ENCODE measurements at regions not wholly inside any gene's neighbourhood (a gene's known extent, or its start where the extent isn't known, plus 50 kb on each side); places are given as distances from the start of the nearest gene placed in this dataset.
"Not testable (repeated sequence)": the region's sequence is repeated elsewhere in the genome, so short reads cannot be mapped to it uniquely, and the experiment has no call there.

- Histone ChIP-seq H3K4me1 (ENCODE audit: low read length) (no peaks in the 10 kb centered on the region), H3K9me3 (replicated peaks; ENCODE audit: insufficient read depth, low read length) (no peaks in the 10 kb centered on the region), H3K4me2 (ENCODE audit: low read depth, low read length) (no peak overlapping the region), H3K9ac (ENCODE audit: low read length) (no peak overlapping the region), H3K27me3 (replicated peaks; ENCODE audit: insufficient read depth, low read length) (no peaks in the 10 kb centered on the region), H3K27ac (ENCODE audit: low read length) (no peak overlapping the region), H3K4me3 (ENCODE audit: low read length) (no peak overlapping the region), H4K20me1 (ENCODE audit: insufficient read depth, low read length) (no peaks in the 10 kb centered on the region), H3K79me2 (ENCODE audit: low read length) (no peaks in the 10 kb centered on the region), H3F3A (ENCODE audit: insufficient read depth, low read length) (no peaks in the 10 kb centered on the region), H3K36me3 (replicated peaks; ENCODE audit: insufficient read depth, low read length) (no peaks in the 10 kb centered on the region), H2AFZ (ENCODE audit: low read length) (no peak overlapping the region), H3K9me2 (replicated peaks; ENCODE audit: insufficient read depth, low read length) (no peaks in the 10 kb centered on the region)
- peak; percentile 25 for DNase-seq
- no peak for TF ChIP-seq EZH2phosphoT487 (IDR thresholded peaks at IDR 0.05; ENCODE audit: low read length)
- no peak for TF ChIP-seq EZH2 (optimal IDR thresholded peaks at IDR 0.05; ENCODE audit: low read depth, low read length)
- TF ChIP-seq CTCF (IDR thresholded peaks at IDR 0.05; ENCODE audit: low read length) = peak; percentile 69
Measured at GRCh38 chr2:55771612-55772011, 78.0 kb upstream of the PNPT1 start.

- H3F3A ChIP-seq (ENCODE audit: insufficient read depth, low read length) = no peaks in the 10 kb centered on the region
- no peak overlapping the region for H3K9ac ChIP-seq (ENCODE audit: low read length)
- no peaks in the 10 kb centered on the region for H3K79me2 ChIP-seq (ENCODE audit: low read length)
- DNase-seq = no peak
- H4K20me1 ChIP-seq (ENCODE audit: insufficient read depth, low read length) = no peaks in the 10 kb centered on the region
- no peak for TF ChIP-seq EZH2phosphoT487 (IDR thresholded peaks at IDR 0.05; ENCODE audit: low read length)
- TF ChIP-seq CTCF (IDR thresholded peaks at IDR 0.05; ENCODE audit: low read length) = no peak
- no peak for TF ChIP-seq EZH2 (optimal IDR thresholded peaks at IDR 0.05; ENCODE audit: low read depth, low read length)
- H3K4me2 ChIP-seq (ENCODE audit: low read depth, low read length) = no peak overlapping the region
- no peaks in the 10 kb centered on the region for H3K4me1 ChIP-seq (ENCODE audit: low read length)
- H3K4me3 ChIP-seq (ENCODE audit: low read length) = no peak overlapping the region
- H3K27me3 ChIP-seq (replicated peaks; ENCODE audit: insufficient read depth, low read length) = no peaks in the 10 kb centered on the region
- no peaks in the 10 kb centered on the region for H3K36me3 ChIP-seq (replicated peaks; ENCODE audit: insufficient read depth, low read length)
- no peak overlapping the region for H2AFZ ChIP-seq (ENCODE audit: low read length)
- no peaks in the 10 kb centered on the region for H3K9me2 ChIP-seq (replicated peaks; ENCODE audit: insufficient read depth, low read length)
- H3K27ac ChIP-seq (ENCODE audit: low read length) = no peak overlapping the region
- H3K9me3 ChIP-seq (replicated peaks; ENCODE audit: insufficient read depth, low read length) = no peaks in the 10 kb centered on the region
Measured at GRCh38 chr2:55768991-55769390, 75.3 kb upstream of the PNPT1 start.

GRCh38 chr2:55766947-55767346 is 73.3 kb upstream of the PNPT1 start:
- H3K36me3 ChIP-seq (replicated peaks; ENCODE audit: insufficient read depth, low read length) = no peaks in the 10 kb centered on the region
- H3K27ac ChIP-seq (ENCODE audit: low read length) = no peak overlapping the region
- H3K9ac ChIP-seq (ENCODE audit: low read length) = no peak overlapping the region
- no peak overlapping the region for H3K4me3 ChIP-seq (ENCODE audit: low read length)
- H3K4me2 ChIP-seq (ENCODE audit: low read depth, low read length) = no peak overlapping the region
- no peaks in the 10 kb centered on the region for H3K9me2 ChIP-seq (replicated peaks; ENCODE audit: insufficient read depth, low read length)
- H4K20me1 ChIP-seq (ENCODE audit: insufficient read depth, low read length) = no peaks in the 10 kb centered on the region
- H3K79me2 ChIP-seq (ENCODE audit: low read length) = no peaks in the 10 kb centered on the region
- no peaks in the 10 kb centered on the region for H3K27me3 ChIP-seq (replicated peaks; ENCODE audit: insufficient read depth, low read length)
- no peaks in the 10 kb centered on the region for H3F3A ChIP-seq (ENCODE audit: insufficient read depth, low read length)
- TF ChIP-seq EZH2 (optimal IDR thresholded peaks at IDR 0.05; ENCODE audit: low read depth, low read length) (no peak), EZH2phosphoT487 (IDR thresholded peaks at IDR 0.05; ENCODE audit: low read length) (no peak), CTCF (IDR thresholded peaks at IDR 0.05; ENCODE audit: low read length) (no peak)
- H3K4me1 ChIP-seq (ENCODE audit: low read length) = no peaks in the 10 kb centered on the region
- H3K9me3 ChIP-seq (replicated peaks; ENCODE audit: insufficient read depth, low read length) = no peaks in the 10 kb centered on the region
- no peak for DNase-seq
- H2AFZ ChIP-seq (ENCODE audit: low read length) = no peak overlapping the region

- H3K4me2 ChIP-seq (ENCODE audit: low read depth, low read length) = not testable (repeated sequence)
Measured at GRCh38 chr2:55765708-55766107, 72.1 kb upstream of the PNPT1 start.

More at GRCh38 chr2:55765708-55766107, 72.1 kb upstream of the PNPT1 start:
- H3K4me3 ChIP-seq (ENCODE audit: low read length); H3K27me3 ChIP-seq (replicated peaks; ENCODE audit: insufficient read depth, low read length); H3K36me3 ChIP-seq (replicated peaks; ENCODE audit: insufficient read depth, low read length); H3K27ac ChIP-seq (ENCODE audit: low read length); H3F3A ChIP-seq (ENCODE audit: insufficient read depth, low read length); H3K9ac ChIP-seq (ENCODE audit: low read length); H3K79me2 ChIP-seq (ENCODE audit: low read length); H4K20me1 ChIP-seq (ENCODE audit: insufficient read depth, low read length); H3K9me3 ChIP-seq (replicated peaks; ENCODE audit: insufficient read depth, low read length); H3K4me1 ChIP-seq (ENCODE audit: low read length); H3K9me2 ChIP-seq (replicated peaks; ENCODE audit: insufficient read depth, low read length); DNase-seq; H2AFZ ChIP-seq (ENCODE audit: low read length): not testable (repeated sequence)

All from MM.1S (cell line).